HL-60 (cell line): ENCODE measurements at regions not wholly inside any gene's neighbourhood (a gene's known extent, or its start where the extent isn't known, plus 50 kb on each side); places are given as distances from the start of the nearest gene placed in this dataset.

ENCODE experiments used
- POLR2AphosphoS5 ChIP-seq: IDR thresholded peaks from 2 replicates; pipeline ENCODE4 v1.6.1; 2012; ENCODE audit warnings: low read depth
- TF ChIP-seq, protein P1 (sequence below): IDR thresholded peaks from one replicate; pipeline ENCODE4 v1.5.1; 2011; ENCODE audit warnings: low read length, control low read depth, inconsistent platforms; ENCODE audit not compliant: insufficient read depth
- TF ChIP-seq, protein P2 (sequence below): IDR thresholded peaks from 2 replicates; pipeline ENCODE4 v1.6.1; 2012; ENCODE audit warnings: low read depth; ENCODE audit not compliant: insufficient replicate concordance

DNA sequence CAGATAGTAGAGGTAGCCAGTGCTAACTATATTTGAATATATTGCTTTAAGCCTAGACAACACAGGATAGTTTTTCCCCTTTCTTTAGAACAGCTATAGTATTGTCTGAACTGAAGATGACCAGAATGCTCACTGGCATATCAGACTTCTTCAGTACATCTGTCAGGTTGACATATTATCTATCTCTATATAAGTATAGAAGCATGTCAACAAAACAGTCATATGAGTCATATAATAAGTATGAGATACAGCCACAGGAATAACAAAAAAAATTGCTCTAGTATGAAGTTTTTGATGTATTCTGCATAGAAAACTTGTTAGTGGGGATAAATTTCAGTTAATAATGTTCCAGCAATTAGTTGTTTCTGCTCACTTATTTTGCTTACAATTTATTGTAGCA lies 767.7 kb downstream of the LRFN5 start:
- TF ChIP-seq, protein P1, sequence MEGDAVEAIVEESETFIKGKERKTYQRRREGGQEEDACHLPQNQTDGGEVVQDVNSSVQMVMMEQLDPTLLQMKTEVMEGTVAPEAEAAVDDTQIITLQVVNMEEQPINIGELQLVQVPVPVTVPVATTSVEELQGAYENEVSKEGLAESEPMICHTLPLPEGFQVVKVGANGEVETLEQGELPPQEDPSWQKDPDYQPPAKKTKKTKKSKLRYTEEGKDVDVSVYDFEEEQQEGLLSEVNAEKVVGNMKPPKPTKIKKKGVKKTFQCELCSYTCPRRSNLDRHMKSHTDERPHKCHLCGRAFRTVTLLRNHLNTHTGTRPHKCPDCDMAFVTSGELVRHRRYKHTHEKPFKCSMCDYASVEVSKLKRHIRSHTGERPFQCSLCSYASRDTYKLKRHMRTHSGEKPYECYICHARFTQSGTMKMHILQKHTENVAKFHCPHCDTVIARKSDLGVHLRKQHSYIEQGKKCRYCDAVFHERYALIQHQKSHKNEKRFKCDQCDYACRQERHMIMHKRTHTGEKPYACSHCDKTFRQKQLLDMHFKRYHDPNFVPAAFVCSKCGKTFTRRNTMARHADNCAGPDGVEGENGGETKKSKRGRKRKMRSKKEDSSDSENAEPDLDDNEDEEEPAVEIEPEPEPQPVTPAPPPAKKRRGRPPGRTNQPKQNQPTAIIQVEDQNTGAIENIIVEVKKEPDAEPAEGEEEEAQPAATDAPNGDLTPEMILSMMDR: no peak
- TF ChIP-seq POLR2AphosphoS5: no peak
- TF ChIP-seq, protein P2, sequence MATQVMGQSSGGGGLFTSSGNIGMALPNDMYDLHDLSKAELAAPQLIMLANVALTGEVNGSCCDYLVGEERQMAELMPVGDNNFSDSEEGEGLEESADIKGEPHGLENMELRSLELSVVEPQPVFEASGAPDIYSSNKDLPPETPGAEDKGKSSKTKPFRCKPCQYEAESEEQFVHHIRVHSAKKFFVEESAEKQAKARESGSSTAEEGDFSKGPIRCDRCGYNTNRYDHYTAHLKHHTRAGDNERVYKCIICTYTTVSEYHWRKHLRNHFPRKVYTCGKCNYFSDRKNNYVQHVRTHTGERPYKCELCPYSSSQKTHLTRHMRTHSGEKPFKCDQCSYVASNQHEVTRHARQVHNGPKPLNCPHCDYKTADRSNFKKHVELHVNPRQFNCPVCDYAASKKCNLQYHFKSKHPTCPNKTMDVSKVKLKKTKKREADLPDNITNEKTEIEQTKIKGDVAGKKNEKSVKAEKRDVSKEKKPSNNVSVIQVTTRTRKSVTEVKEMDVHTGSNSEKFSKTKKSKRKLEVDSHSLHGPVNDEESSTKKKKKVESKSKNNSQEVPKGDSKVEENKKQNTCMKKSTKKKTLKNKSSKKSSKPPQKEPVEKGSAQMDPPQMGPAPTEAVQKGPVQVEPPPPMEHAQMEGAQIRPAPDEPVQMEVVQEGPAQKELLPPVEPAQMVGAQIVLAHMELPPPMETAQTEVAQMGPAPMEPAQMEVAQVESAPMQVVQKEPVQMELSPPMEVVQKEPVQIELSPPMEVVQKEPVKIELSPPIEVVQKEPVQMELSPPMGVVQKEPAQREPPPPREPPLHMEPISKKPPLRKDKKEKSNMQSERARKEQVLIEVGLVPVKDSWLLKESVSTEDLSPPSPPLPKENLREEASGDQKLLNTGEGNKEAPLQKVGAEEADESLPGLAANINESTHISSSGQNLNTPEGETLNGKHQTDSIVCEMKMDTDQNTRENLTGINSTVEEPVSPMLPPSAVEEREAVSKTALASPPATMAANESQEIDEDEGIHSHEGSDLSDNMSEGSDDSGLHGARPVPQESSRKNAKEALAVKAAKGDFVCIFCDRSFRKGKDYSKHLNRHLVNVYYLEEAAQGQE: no peak
